Tibial artery (tissue), 4 donors: ENCODE measurements at regions not wholly inside any gene's neighbourhood (a gene's known extent, or its start where the extent isn't known, plus 50 kb on each side); places are given as distances from the start of the nearest gene placed in this dataset.

Source experiments
- DNase-seq, 2 donors: peaks; one replicate each; pipeline ENCODE4 v3.0.0-alpha.2; 2019
- H3K27ac ChIP-seq, 2 donors: fragments of 200-600 bp; sonication (generic) in 1 of 2; 1 replicate in 1 of 2; 2 replicates in 1 of 2; pipeline ENCODE4 v1.5.1; 2018 to 2019; ENCODE audit warnings: mild to moderate bottlenecking in 1 of 2
- H3K27me3 ChIP-seq, 2 donors: fragments of 200-600 bp; sonication (generic) in 1 of 2; one replicate each; pipeline versions ENCODE4 v1.5.1 to v1.6.0; 2016 to 2019
- H3K36me3 ChIP-seq, 3 donors: fragments of 200-600 bp; sonication (generic) in 2 of 3; one replicate each; pipeline ENCODE4 v1.5.1; 2016 to 2019; ENCODE audit warnings: mild to moderate bottlenecking in 2 of 3
- H3K4me1 ChIP-seq, 4 donors: fragments of 200-600 bp; sonication (generic) in 2 of 4; 1 replicate in 3 of 4; 2 replicates in 1 of 4; pipeline ENCODE4 v1.5.1; 2016 to 2019
- H3K4me3 ChIP-seq, 2 donors: fragments of 200-600 bp; sonication (generic) in 1 of 2; 1 replicate in 1 of 2; 2 replicates in 1 of 2; pipeline ENCODE4 v1.5.1; 2018 to 2019; ENCODE audit warnings: mild to moderate bottlenecking in 2 of 2
- H3K9me3 ChIP-seq, 3 donors: fragments of 200-600 bp; sonication (generic) in 1 of 3; one replicate each; pipeline ENCODE4 v1.5.1; 2016 to 2019
- CTCF ChIP-seq, 2 experiments: fragments of 200-600 bp in 1 of 2; fragments of 450-650 bp in 1 of 2; IDR thresholded peaks; one replicate each; pipeline ENCODE4 v1.5.1; 2017 to 2019; ENCODE audit warnings: antibody characterized with exemption in 2 of 2, mild to moderate bottlenecking in 1 of 2, moderate library complexity in 1 of 2
- intact Hi-C: fragments of 100-400 bp; cut with DNase I; formaldehyde crosslinking; loops from one replicate; pipeline ENCODE4 v1.15.0; 2023; ENCODE audit warnings: low total_unique reads

DNA sequence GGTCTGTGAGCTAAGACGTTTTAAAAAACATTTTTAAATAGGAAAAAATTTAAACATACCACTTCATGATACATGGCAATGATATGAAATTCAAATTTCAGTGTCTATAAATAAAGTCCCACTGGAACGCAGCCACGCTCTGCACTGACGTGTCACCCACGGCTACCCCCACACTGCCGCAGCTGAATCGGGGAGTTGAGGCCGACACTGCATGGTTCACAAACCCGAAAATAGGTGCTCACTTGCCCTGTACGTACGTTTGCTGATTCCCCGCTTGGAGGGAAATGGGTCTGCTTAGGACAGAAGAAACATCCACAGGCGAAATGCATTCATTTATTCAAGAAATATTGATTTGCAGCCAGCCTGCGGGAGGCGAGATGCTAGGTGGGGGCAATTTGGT, 1342.3 kb downstream of the TBC1D22A start:
- Histone ChIP-seq H3K36me3 (no peaks in the 10 kb centered on the region), H3K4me1 (peaks cover 0 to 4% (median 0%) of the 10 kb centered on the region in 4 donors), H3K27me3 (peaks cover 0 to 27% of the 10 kb centered on the region in 2 donors), H3K4me3 (no peak overlapping the region), H3K9me3 (peaks cover 0 to 9% (median 0%) of the 10 kb centered on the region in 3 donors), H3K27ac (no peak overlapping the region)
- intact Hi-C loops: no loop called here
- no peak for DNase-seq
- TF ChIP-seq CTCF (IDR thresholded peaks at IDR 0.05): no peak

DNA sequence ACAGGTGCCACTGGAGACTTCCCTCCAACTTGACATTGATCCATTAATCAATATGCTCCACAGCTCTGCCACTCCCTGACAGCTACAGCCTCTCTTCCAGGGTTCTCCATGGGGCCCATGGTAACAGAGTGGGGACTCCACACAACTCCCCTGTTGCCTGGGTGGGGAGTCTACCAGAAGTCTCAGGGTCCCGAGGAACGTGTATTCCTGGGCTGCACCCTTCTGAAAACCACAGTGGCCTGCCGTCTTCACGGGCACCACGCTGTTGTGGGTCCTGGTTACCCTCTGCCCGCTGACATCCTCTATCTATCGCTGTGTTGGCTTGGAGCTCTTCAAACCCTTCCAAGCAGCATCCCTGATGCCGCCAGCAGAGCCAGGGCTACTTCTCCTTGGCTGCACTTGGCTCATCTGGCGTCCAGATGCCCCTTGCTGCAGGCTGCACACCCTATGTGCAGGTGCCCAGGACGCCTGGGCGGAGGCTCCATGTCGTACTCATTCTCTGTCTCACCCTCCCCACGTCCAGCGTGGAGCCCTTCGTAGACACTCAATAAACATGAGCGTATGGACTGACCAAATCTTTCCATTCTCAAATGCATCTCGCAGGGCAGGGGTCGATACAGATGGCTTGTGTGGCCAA, 1341.8 kb downstream of the TBC1D22A start:
- H3K27ac ChIP-seq: no peak overlapping the region
- H3K36me3 ChIP-seq: no peaks in the 10 kb centered on the region
- peaks cover 0 to 4% (median 0%) of the 10 kb centered on the region in 4 donors for H3K4me1 ChIP-seq
- H3K27me3 ChIP-seq: peaks cover 0 to 31% of the 10 kb centered on the region in 2 donors
- H3K9me3 ChIP-seq: peaks cover 0 to 9% (median 0%) of the 10 kb centered on the region in 3 donors
- no peak overlapping the region for H3K4me3 ChIP-seq
- intact Hi-C loops: no loop called here
- no peak for TF ChIP-seq CTCF (IDR thresholded peaks at IDR 0.05)
- DNase-seq: no peak

GRCh38 chr22:48103126-48103875, 1340.9 kb downstream of the TBC1D22A start:
- no peak for DNase-seq
- peaks cover 0 to 33% of the 10 kb centered on the region in 2 donors for H3K27me3 ChIP-seq

DNA sequence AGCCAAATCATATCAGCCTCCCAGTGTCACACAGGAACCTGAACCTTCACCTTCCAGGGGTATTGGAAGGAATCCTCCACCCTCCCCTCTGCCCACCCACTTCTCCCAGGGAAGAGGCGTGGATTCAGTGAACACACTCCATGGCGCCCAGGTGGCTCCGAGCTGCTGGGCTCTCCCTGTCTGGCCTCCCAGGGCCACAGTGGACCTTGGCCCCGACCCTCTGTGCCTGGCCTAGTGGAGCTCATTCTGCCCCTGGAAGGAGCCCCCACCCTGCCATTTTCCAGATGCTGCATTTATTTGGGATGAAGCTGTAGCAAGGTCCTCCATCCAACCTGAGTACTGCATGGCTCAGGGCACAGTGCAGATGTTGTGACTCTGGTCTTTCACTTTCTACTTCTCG, 1340.1 kb downstream of the TBC1D22A start:
- no peak for TF ChIP-seq CTCF (IDR thresholded peaks at IDR 0.05)

More at GRCh38 chr22:48103126-48103875, 1340.9 kb downstream of the TBC1D22A start:
- Histone ChIP-seq H3K36me3 (no peaks in the 10 kb centered on the region), H3K27ac (no peak overlapping the region), H3K9me3 (peaks cover 0 to under 1% (median 0%) of the 10 kb centered on the region in 3 donors), H3K4me3 (no peak overlapping the region), H3K4me1 (peaks cover 0 to 4% (median 0%) of the 10 kb centered on the region in 4 donors)
- TF ChIP-seq CTCF (IDR thresholded peaks at IDR 0.05): no peak
- intact Hi-C loops: no loop called here

GRCh38 chr22:48101704-48102103, 1339.3 kb downstream of the TBC1D22A start:
- no peaks in the 10 kb centered on the region for H3K36me3 ChIP-seq
- no peak overlapping the region for H3K27ac ChIP-seq
- H3K9me3 ChIP-seq: no peaks in the 10 kb centered on the region
- no peak for DNase-seq
- peaks cover 0 to 35% of the 10 kb centered on the region in 2 donors for H3K27me3 ChIP-seq
- H3K4me3 ChIP-seq: no peak overlapping the region
- H3K4me1 ChIP-seq: peaks cover 0 to 4% (median 0%) of the 10 kb centered on the region in 4 donors
- intact Hi-C loops: no loop called here
- TF ChIP-seq CTCF (IDR thresholded peaks at IDR 0.05): no peak

More for the DNA sequence above, 1340.1 kb downstream of the TBC1D22A start:
- H3K27ac ChIP-seq: no peak overlapping the region
- no peak for DNase-seq
- H3K36me3 ChIP-seq: no peaks in the 10 kb centered on the region
- peaks cover 0 to 4% (median 0%) of the 10 kb centered on the region in 4 donors for H3K4me1 ChIP-seq
- no peak overlapping the region for H3K4me3 ChIP-seq
- intact Hi-C loops: no loop called here
- peaks cover 0 to 33% of the 10 kb centered on the region in 2 donors for H3K27me3 ChIP-seq
- no peaks in the 10 kb centered on the region for H3K9me3 ChIP-seq
